DLD1 (cell line): ENCODE measurements at regions not wholly inside any gene's neighbourhood (a gene's known extent, or its start where the extent isn't known, plus 50 kb on each side); places are given as distances from the start of the nearest gene placed in this dataset.

ENCODE experiments used
- in situ Hi-C: cut with HindIII; loops from 2 replicates; pipeline ENCODE4 v1.10.0; 2017; ENCODE audit warnings: low sequenced_read_pairs

- in situ Hi-C loops, result no loop called here
Observed at GRCh38 chr7:41312235-41312634, 390.7 kb downstream of the INHBA start.

GRCh38 chr7:41311301-41311700 is 391.6 kb downstream of the INHBA start:
- in situ Hi-C loops, result no loop called here

- in situ Hi-C loops, result no loop called here
Observed at GRCh38 chr7:41306486-41306885, 396.4 kb downstream of the INHBA start.

GRCh38 chr7:41305001-41305400 is 397.9 kb downstream of the INHBA start:
- in situ Hi-C loops, result no loop called here

GRCh38 chr7:41303709-41304108 is 399.2 kb downstream of the INHBA start:
- in situ Hi-C loops, result no loop called here

GRCh38 chr7:41298409-41298808 is 404.5 kb downstream of the INHBA start:
- in situ Hi-C loops, result no loop called here

GRCh38 chr7:41297166-41297565 is 405.7 kb downstream of the INHBA start:
- in situ Hi-C loops, result no loop called here

- in situ Hi-C loops, result no loop called here
Observed at GRCh38 chr7:41295455-41295815, 407.5 kb downstream of the INHBA start.

GRCh38 chr7:41294556-41295454 is 408.1 kb downstream of the INHBA start:
- in situ Hi-C loops, result no loop called here

GRCh38 chr7:41292487-41292886 is 410.4 kb downstream of the INHBA start:
- in situ Hi-C loops, result no loop called here

GRCh38 chr7:41287559-41288335 is 415.1 kb downstream of the INHBA start:
- in situ Hi-C loops, result no loop called here

- in situ Hi-C loops, result no loop called here
Observed at GRCh38 chr7:41280491-41280890, 422.4 kb downstream of the INHBA start.

- in situ Hi-C loops, result no loop called here
Observed at GRCh38 chr7:41277561-41277960, 425.3 kb downstream of the INHBA start.

- in situ Hi-C loops, result no loop called here
Observed at GRCh38 chr7:41275255-41275654, 427.6 kb downstream of the INHBA start.

GRCh38 chr7:41274179-41274578 is 428.7 kb downstream of the INHBA start:
- in situ Hi-C loops, result no loop called here

GRCh38 chr7:41272664-41273063 is 430.2 kb downstream of the INHBA start:
- in situ Hi-C loops, result no loop called here

GRCh38 chr7:41268878-41269277 is 434.0 kb downstream of the INHBA start:
- in situ Hi-C loops, result no loop called here

GRCh38 chr7:41261080-41261479 is 441.8 kb downstream of the INHBA start:
- in situ Hi-C loops, result no loop called here

GRCh38 chr7:41257660-41258059 is 445.2 kb downstream of the INHBA start:
- in situ Hi-C loops, result no loop called here

GRCh38 chr7:41256186-41256945 is 446.5 kb downstream of the INHBA start:
- in situ Hi-C loops, result no loop called here

GRCh38 chr7:41255716-41256115 is 447.2 kb downstream of the INHBA start:
- in situ Hi-C loops, result no loop called here
